ENCODE measurements at regions not wholly inside any gene's neighbourhood (a gene's known extent, or its start where the extent isn't known, plus 50 kb on each side); places are given as distances from the start of the nearest gene placed in this dataset.

- no peak for TF ChIP-seq CTCF (IDR thresholded peaks at IDR 0.05; ENCODE audit: low read depth, low read length)
- no peak for DNase-seq (ENCODE audit: low read depth, low spot score)
- in situ Hi-C loops (cut with HindIII; ENCODE audit: low sequenced_read_pairs): no loop called here
- no peak overlapping the region for H3K4me3 ChIP-seq (ENCODE audit: low read depth, low read length)
Observed at GRCh38 chr3:159029306-159030026, 227.6 kb downstream of the MFSD1 start.

GRCh38 chr3:159030138-159030670, 228.3 kb downstream of the MFSD1 start:
- in situ Hi-C loops (cut with HindIII; ENCODE audit: low sequenced_read_pairs): no loop called here

GRCh38 chr3:159030886-159031679, 229.2 kb downstream of the MFSD1 start:
- in situ Hi-C loops (cut with HindIII; ENCODE audit: low sequenced_read_pairs): no loop called here
- DNase-seq (ENCODE audit: low read depth, low spot score): no peak

More at GRCh38 chr3:159030138-159030670, 228.3 kb downstream of the MFSD1 start:
- no peak for DNase-seq (ENCODE audit: low read depth, low spot score)
- no peak for TF ChIP-seq CTCF (IDR thresholded peaks at IDR 0.05; ENCODE audit: low read depth, low read length)
- H3K4me3 ChIP-seq (ENCODE audit: low read depth, low read length): no peak overlapping the region

GRCh38 chr3:159032311-159032710, 230.5 kb downstream of the MFSD1 start:
- H3K4me3 ChIP-seq (ENCODE audit: low read depth, low read length): no peak overlapping the region
- in situ Hi-C loops (cut with HindIII; ENCODE audit: low sequenced_read_pairs): no loop called here
- no peak for DNase-seq (ENCODE audit: low read depth, low spot score)
- TF ChIP-seq CTCF (IDR thresholded peaks at IDR 0.05; ENCODE audit: low read depth, low read length): no peak

More at GRCh38 chr3:159030886-159031679, 229.2 kb downstream of the MFSD1 start:
- H3K4me3 ChIP-seq (ENCODE audit: low read depth, low read length): no peak overlapping the region
- no peak for TF ChIP-seq CTCF (IDR thresholded peaks at IDR 0.05; ENCODE audit: low read depth, low read length)

- in situ Hi-C loops (cut with HindIII; ENCODE audit: low sequenced_read_pairs): no loop called here
- no peak overlapping the region for H3K4me3 ChIP-seq (ENCODE audit: low read depth, low read length)
- DNase-seq (ENCODE audit: low read depth, low spot score): no peak
- no peak for TF ChIP-seq CTCF (IDR thresholded peaks at IDR 0.05; ENCODE audit: low read depth, low read length)
Observed at GRCh38 chr3:159038405-159038804, 236.6 kb downstream of the MFSD1 start.

GRCh38 chr3:159039286-159039685, 237.4 kb downstream of the MFSD1 start:
- no peak for DNase-seq (ENCODE audit: low read depth, low spot score)
- in situ Hi-C loops (cut with HindIII; ENCODE audit: low sequenced_read_pairs): no loop called here
- no peak for TF ChIP-seq CTCF (IDR thresholded peaks at IDR 0.05; ENCODE audit: low read depth, low read length)
- no peak overlapping the region for H3K4me3 ChIP-seq (ENCODE audit: low read depth, low read length)
